Cardiac muscle cell (in vitro differentiated cells and primary cell): ENCODE measurements at regions not wholly inside any gene's neighbourhood (a gene's known extent, or its start where the extent isn't known, plus 50 kb on each side); places are given as distances from the start of the nearest gene placed in this dataset.

Experiments
- DNase-seq, 2 donors: peaks; one replicate each; pipeline versions ENCODE4 v3.0.0 to v3.0.0-alpha.2; 2010 to 2017; ENCODE audit warnings: low read depth in 1 of 2, low spot score in 1 of 2
- H3K27ac ChIP-seq: fragments of 200-600 bp; sonication (generic); 2 replicates; pipeline ENCODE4 v1.5.1; 2016
- H3K27me3 ChIP-seq: fragments of 200-600 bp; sonication (generic); 2 replicates; pipeline ENCODE4 v1.6.0; 2016; ENCODE audit warnings: control low read depth
- H3K36me3 ChIP-seq: fragments of 200-600 bp; sonication (generic); 2 replicates; pipeline ENCODE4 v1.5.1; 2016; ENCODE audit warnings: control low read depth
- H3K4me1 ChIP-seq: fragments of 200-600 bp; sonication (generic); 2 replicates; pipeline ENCODE4 v1.8.1; 2017; ENCODE audit warnings: low read depth, mild to moderate bottlenecking, mixed run types
- H3K4me3 ChIP-seq: fragments of 200-600 bp; sonication (generic); 2 replicates; pipeline ENCODE4 v1.5.1; 2016; ENCODE audit warnings: mild to moderate bottlenecking
- H3K9me3 ChIP-seq: fragments of 200-600 bp; sonication (generic); 2 replicates; pipeline ENCODE4 v1.5.1; 2017; ENCODE audit warnings: low read depth, mild to moderate bottlenecking, control low read depth
- CTCF ChIP-seq: IDR thresholded peaks from 2 replicates; pipeline ENCODE4 v1.5.1; 2012; ENCODE audit warnings: low read depth, mild to moderate bottlenecking, low read length

- Histone ChIP-seq H3K4me3 (no peak overlapping the region), H3K4me1 (no peaks in the 10 kb centered on the region), H3K27me3 (no peaks in the 10 kb centered on the region), H3K36me3 (no peaks in the 10 kb centered on the region), H3K9me3 (no peaks in the 10 kb centered on the region), H3K27ac (no peak overlapping the region)
- TF ChIP-seq CTCF: no peak
- DNase-seq: peak in 1 of 2 donors; percentile 0
These were observed 133.7 kb upstream of the SEMA3E start for GRCh38 chr7:83782628-83783027.

GRCh38 chr7:83778073-83778443, 129.1 kb upstream of the SEMA3E start:
- no peak overlapping the region for H3K4me3 ChIP-seq
- no peaks in the 10 kb centered on the region for H3K4me1 ChIP-seq
- no peaks in the 10 kb centered on the region for H3K9me3 ChIP-seq
- no peak for DNase-seq
- no peak overlapping the region for H3K27ac ChIP-seq
- no peak for TF ChIP-seq CTCF
- H3K27me3 ChIP-seq: no peaks in the 10 kb centered on the region
- no peaks in the 10 kb centered on the region for H3K36me3 ChIP-seq

GRCh38 chr7:83777406-83778072, 128.6 kb upstream of the SEMA3E start:
- Histone ChIP-seq H3K9me3 (no peaks in the 10 kb centered on the region), H3K27ac (no peak overlapping the region), H3K4me3 (no peak overlapping the region), H3K27me3 (no peaks in the 10 kb centered on the region), H3K4me1 (no peaks in the 10 kb centered on the region), H3K36me3 (no peaks in the 10 kb centered on the region)
- no peak for TF ChIP-seq CTCF
- DNase-seq: no peak

- no peak for TF ChIP-seq CTCF
- Histone ChIP-seq H3K9me3 (no peaks in the 10 kb centered on the region), H3K4me1 (no peaks in the 10 kb centered on the region), H3K36me3 (no peaks in the 10 kb centered on the region), H3K27ac (no peak overlapping the region), H3K4me3 (no peak overlapping the region), H3K27me3 (no peaks in the 10 kb centered on the region)
- DNase-seq: no peak
These were observed 120.5 kb upstream of the SEMA3E start for GRCh38 chr7:83769407-83769806.

GRCh38 chr7:83751217-83751616, 102.3 kb upstream of the SEMA3E start:
- Histone ChIP-seq H3K27ac (no peak overlapping the region), H3K36me3 (no peaks in the 10 kb centered on the region), H3K4me3 (no peak overlapping the region), H3K27me3 (no peaks in the 10 kb centered on the region), H3K9me3 (no peaks in the 10 kb centered on the region), H3K4me1 (no peaks in the 10 kb centered on the region)
- DNase-seq: no peak
- no peak for TF ChIP-seq CTCF
